Upper lobe of left lung (tissue), 6 donors: ENCODE measurements at regions not wholly inside any gene's neighbourhood (a gene's known extent, or its start where the extent isn't known, plus 50 kb on each side); places are given as distances from the start of the nearest gene placed in this dataset.

ENCODE experiments used
- ATAC-seq, 2 donors: fragments of 200-7000 bp; cut with Tn5 transposase; one replicate each; pipeline ENCODE4 v1.9.1; 2022; ENCODE audit warnings: mild to moderate bottlenecking in 2 of 2, moderate library complexity in 2 of 2; ENCODE audit not compliant: low FRiP score in 2 of 2
- DNase-seq, 2 donors: peaks; one replicate each; pipeline ENCODE4 v3.0.0-alpha.2; 2019 to 2020
- H3K27ac ChIP-seq, 4 donors: fragments of 200-600 bp; sonication (generic); one replicate each; pipeline ENCODE4 v1.5.1; 2016 to 2019
- H3K27me3 ChIP-seq, 4 donors: fragments of 200-600 bp; sonication (generic); one replicate each; pipeline ENCODE4 v1.5.1; 2017 to 2019
- H3K36me3 ChIP-seq, 4 donors: fragments of 200-600 bp; sonication (generic); one replicate each; pipeline ENCODE4 v1.5.1; 2016 to 2019
- H3K4me1 ChIP-seq, 4 donors: fragments of 200-600 bp; sonication (generic); one replicate each; pipeline ENCODE4 v1.5.1; 2018 to 2019
- H3K4me3 ChIP-seq, 4 donors: fragments of 200-600 bp; sonication (generic); one replicate each; pipeline ENCODE4 v1.5.1; 2017 to 2019; ENCODE audit warnings: mild to moderate bottlenecking in 2 of 4, moderate library complexity in 1 of 4
- H3K9me3 ChIP-seq, 4 donors: fragments of 200-600 bp; sonication (generic); one replicate each; pipeline ENCODE4 v1.5.1; 2018 to 2019
- EP300 ChIP-seq, 4 donors: sonication (generic); formaldehyde crosslinking; IDR thresholded peaks; one replicate each; pipeline ENCODE4 v1.5.1; 2017; ENCODE audit warnings: antibody characterized with exemption in 4 of 4, control low read depth in 2 of 4
- POLR2A ChIP-seq, 4 donors: fragments of 450-650 bp; IDR thresholded peaks; one replicate each; pipeline ENCODE4 v1.5.1; 2016 to 2017; ENCODE audit warnings: antibody characterized with exemption in 4 of 4, mild to moderate bottlenecking in 2 of 4
- POLR2AphosphoS5 ChIP-seq, 2 donors: sonication (generic); formaldehyde crosslinking; IDR thresholded peaks; one replicate each; pipeline ENCODE4 v1.5.1; 2017; ENCODE audit warnings: antibody characterized with exemption in 2 of 2
- WGBS, 2 donors: methylation state at CpG; one replicate each; pipeline ENCODE4 v1.1.5; 2017 to 2018; 5-methylcytosine and 5-hydroxymethylcytosine counted together
- TF ChIP-seq, protein P1 (sequence below), 6 experiments: fragments of 450-650 bp in 4 of 6; fragments of 200-600 bp in 2 of 6; sonication (generic) in 2 of 6; IDR thresholded peaks; one replicate each; pipeline ENCODE4 v1.5.1; 2016 to 2019; ENCODE audit warnings: antibody characterized with exemption in 6 of 6
- donor health status: DM: no; HTN: no; CAD: no; lungs with moderate emphysema.
- donor health status: DM: no; HTN: yes; CAD: no; lungs with severe emphysema.

DNA sequence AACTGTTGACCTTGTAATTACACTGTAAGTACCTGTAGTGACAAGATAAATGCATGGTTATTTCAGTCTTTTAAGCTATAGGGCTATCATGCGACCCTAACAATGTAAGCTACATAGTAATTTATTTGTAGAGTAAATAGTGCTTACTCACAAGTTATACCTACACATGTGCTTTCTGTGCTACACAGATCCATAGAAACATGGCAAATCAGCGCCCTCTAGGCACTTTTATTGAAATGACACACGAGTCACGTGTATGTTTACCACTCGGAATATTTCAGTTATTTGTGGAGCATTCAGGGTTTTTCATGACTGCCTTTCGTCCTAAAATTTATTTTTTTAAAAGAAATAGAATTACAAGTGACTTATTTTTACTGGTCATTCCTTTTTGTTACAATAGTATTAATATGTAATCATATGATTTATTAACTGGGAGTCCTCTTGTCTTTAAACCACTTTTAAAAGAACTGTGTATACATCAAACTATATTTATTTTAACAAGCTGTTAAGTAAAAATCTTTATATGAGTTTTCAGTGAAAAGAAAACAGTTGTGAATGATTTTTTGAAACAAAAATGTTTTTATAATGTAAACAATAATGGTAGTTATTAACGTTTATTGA, 1242.3 kb upstream of the WWC1 start:
- ATAC-seq, result peak in 1 of 2 donors; percentile 66
- 21 to 22% methylated on average over 7 of the region's 7 CpGs for WGBS, 2 donors
- DNase-seq, result peak in 1 of 2 donors; percentile 25

DNA sequence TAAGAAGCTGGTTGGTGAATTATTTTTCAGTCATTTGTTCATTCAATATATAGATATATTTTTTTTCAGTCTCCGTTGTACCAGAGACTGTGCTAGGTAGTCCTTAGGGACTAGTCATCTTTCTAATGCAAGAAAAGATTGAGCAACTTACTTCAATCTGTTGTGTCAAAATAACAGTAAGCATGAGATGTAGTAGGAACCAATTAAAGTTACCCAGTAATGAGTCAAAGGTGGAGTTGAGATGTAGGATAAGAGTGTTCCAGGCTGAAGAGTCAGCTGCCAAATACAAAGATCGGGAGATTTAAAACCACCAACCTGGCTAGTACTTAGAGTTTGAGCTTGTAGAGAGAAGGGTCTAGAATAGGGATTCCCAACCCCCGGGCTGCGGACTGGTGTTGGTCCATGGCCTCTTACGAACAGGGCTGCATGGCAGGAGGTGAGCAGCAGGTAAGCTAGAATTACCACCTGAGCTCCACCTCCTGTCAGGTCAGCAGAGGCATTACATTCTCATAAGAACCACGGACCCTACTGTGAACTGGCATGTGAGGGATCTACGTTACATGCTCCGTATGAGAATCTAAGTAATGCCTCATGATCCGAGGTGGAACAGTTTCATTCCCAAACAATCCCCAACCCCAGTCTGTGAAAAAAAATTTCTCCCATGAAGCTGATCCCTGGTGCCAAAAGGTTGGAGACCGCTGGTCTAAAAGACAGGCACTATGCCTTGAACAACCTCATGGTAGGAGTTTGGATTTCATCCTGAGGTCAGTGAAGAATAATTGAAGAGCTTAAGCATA, 1241.5 kb upstream of the WWC1 start:
- 86 to 89% methylated on average over 7 to 10 of the region's 10 CpGs for WGBS, 2 donors
- Histone ChIP-seq H3K9me3 (no peaks in the 10 kb centered on the region), H3K27me3 (no peaks in the 10 kb centered on the region), H3K36me3 (no peaks in the 10 kb centered on the region), H3K27ac (no peak overlapping the region), H3K4me1 (no peaks in the 10 kb centered on the region), H3K4me3 (no peak overlapping the region)
- ATAC-seq (peak in 1 of 2 donors; percentile 24), DNase-seq (no peak)
- TF ChIP-seq POLR2AphosphoS5 (IDR thresholded peaks at IDR 0.05) (no peak), POLR2A (IDR thresholded peaks at IDR 0.05) (no peak), EP300 (IDR thresholded peaks at IDR 0.05) (no peak)
- TF ChIP-seq, protein P1, sequence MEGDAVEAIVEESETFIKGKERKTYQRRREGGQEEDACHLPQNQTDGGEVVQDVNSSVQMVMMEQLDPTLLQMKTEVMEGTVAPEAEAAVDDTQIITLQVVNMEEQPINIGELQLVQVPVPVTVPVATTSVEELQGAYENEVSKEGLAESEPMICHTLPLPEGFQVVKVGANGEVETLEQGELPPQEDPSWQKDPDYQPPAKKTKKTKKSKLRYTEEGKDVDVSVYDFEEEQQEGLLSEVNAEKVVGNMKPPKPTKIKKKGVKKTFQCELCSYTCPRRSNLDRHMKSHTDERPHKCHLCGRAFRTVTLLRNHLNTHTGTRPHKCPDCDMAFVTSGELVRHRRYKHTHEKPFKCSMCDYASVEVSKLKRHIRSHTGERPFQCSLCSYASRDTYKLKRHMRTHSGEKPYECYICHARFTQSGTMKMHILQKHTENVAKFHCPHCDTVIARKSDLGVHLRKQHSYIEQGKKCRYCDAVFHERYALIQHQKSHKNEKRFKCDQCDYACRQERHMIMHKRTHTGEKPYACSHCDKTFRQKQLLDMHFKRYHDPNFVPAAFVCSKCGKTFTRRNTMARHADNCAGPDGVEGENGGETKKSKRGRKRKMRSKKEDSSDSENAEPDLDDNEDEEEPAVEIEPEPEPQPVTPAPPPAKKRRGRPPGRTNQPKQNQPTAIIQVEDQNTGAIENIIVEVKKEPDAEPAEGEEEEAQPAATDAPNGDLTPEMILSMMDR (IDR thresholded peaks at IDR 0.05), result no peak

More for the DNA sequence above, 1242.3 kb upstream of the WWC1 start:
- TF ChIP-seq POLR2A (IDR thresholded peaks at IDR 0.05), result no peak
- TF ChIP-seq, protein P1 (IDR thresholded peaks at IDR 0.05), result peak in 5 of 6 experiments; percentile 15 to 58 (median 49)
- no peak for TF ChIP-seq EP300 (IDR thresholded peaks at IDR 0.05)
- H3K4me1 ChIP-seq, result no peaks in the 10 kb centered on the region
- no peaks in the 10 kb centered on the region for H3K27me3 ChIP-seq
- H3K27ac ChIP-seq, result no peak overlapping the region
- no peaks in the 10 kb centered on the region for H3K36me3 ChIP-seq
- no peaks in the 10 kb centered on the region for H3K9me3 ChIP-seq
- no peak overlapping the region for H3K4me3 ChIP-seq

DNA sequence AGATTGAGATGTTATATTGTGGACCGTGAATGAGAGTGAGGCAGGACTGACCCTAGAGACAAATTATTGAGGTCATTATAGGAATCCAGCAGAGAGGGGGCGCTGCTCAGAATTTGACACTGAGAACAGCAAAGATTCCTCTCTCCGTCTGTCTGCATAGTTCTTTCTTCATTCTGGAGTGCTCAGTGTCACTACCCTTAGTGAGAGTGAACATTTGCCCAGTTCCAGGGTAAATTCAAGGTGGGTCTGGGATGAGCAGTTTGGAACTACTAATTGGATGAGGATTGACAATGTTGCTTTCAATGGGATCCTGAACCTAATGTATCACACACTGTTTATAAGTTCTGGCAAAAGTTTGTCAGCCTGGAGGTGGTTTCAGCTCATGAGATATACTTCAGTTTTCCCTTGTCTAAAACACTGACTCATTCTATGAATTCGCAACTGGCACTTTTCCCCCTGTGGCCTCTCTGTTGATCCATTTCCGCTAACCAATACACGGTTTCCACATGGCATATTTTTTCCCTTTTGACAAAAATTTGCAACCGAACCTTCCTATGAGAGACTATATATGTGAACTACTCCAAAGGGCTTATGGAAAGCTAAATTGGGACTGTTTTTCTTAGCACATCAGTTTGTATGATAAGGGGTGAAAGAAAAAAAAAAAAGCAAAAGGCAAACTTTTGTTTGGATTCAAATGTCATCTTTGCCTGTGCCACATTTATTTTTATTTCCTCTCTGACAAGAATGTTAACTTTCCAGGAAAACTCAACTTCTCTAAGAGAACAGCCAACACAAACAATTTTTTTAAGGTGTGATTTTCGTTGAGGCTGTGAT, 1240.7 kb upstream of the WWC1 start:
- Histone ChIP-seq H3K27ac (no peak overlapping the region), H3K4me3 (no peak overlapping the region), H3K27me3 (no peaks in the 10 kb centered on the region), H3K36me3 (no peaks in the 10 kb centered on the region), H3K9me3 (no peaks in the 10 kb centered on the region), H3K4me1 (no peaks in the 10 kb centered on the region)
- 52 to 58% methylated on average over 8 of the region's 8 CpGs for WGBS, 2 donors
- TF ChIP-seq POLR2AphosphoS5 (IDR thresholded peaks at IDR 0.05) (no peak), POLR2A (IDR thresholded peaks at IDR 0.05) (no peak), EP300 (IDR thresholded peaks at IDR 0.05) (no peak)
- TF ChIP-seq, protein P1 (IDR thresholded peaks at IDR 0.05), result no peak
- no peak for ATAC-seq
- no peak for DNase-seq

DNA sequence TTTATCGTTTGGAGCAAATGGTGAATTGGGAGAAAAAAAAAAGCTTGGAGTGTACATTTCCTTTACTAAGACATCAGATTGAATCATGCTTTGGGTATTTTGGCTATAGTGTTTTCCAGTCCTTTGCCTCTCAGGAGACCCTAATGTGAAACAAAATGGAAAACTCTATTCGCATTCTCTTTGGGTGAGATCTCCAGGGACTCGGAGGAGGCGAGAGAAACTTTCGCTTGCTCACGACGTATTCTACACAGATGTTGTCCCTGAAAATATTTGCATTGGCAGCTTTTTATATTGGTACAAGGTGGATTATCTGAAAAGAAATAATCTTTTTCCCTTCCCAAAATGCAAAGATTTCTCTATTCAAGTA, 1240.1 kb upstream of the WWC1 start:
- ATAC-seq, result no peak
- WGBS, 2 donors, result 79% methylated on average over 7 of the region's 7 CpGs
- no peaks in the 10 kb centered on the region for H3K27me3 ChIP-seq
- no peaks in the 10 kb centered on the region for H3K36me3 ChIP-seq
- DNase-seq, result no peak
- no peaks in the 10 kb centered on the region for H3K4me1 ChIP-seq
- H3K4me3 ChIP-seq, result no peak overlapping the region
- TF ChIP-seq, protein P1 (IDR thresholded peaks at IDR 0.05), result no peak
- TF ChIP-seq POLR2A (IDR thresholded peaks at IDR 0.05), result no peak
- no peak for TF ChIP-seq EP300 (IDR thresholded peaks at IDR 0.05)
- TF ChIP-seq POLR2AphosphoS5 (IDR thresholded peaks at IDR 0.05), result no peak
- H3K9me3 ChIP-seq, result no peaks in the 10 kb centered on the region
- no peak overlapping the region for H3K27ac ChIP-seq
